PFSK-1 (cell line): ENCODE measurements at regions not wholly inside any gene's neighbourhood (a gene's known extent, or its start where the extent isn't known, plus 50 kb on each side); places are given as distances from the start of the nearest gene placed in this dataset.

Experiments
- FOXP2 ChIP-seq: optimal IDR thresholded peaks from 2 replicates; pipeline ENCODE3; 2011; ENCODE audit warnings: borderline replicate concordance, control low read depth, inconsistent platforms; ENCODE audit not compliant: insufficient read depth; ENCODE audit errors: extremely low read length, extremely low read depth
- POLR2AphosphoS5 ChIP-seq: IDR thresholded peaks from 2 replicates; pipeline ENCODE4 v1.6.1; 2012; ENCODE audit warnings: low read depth, mild to moderate bottlenecking, control low read depth, low read length, moderate library complexity
- REST ChIP-seq, 2 experiments: IDR thresholded peaks; 2 replicates each; pipeline versions ENCODE4 v1.6.1 to v1.8.0; 2011 to 2012; ENCODE audit warnings: low read depth in 2 of 2, low read length in 2 of 2, control low read depth in 1 of 2, inconsistent platforms in 1 of 2, mild to moderate bottlenecking in 1 of 2, moderate library complexity in 1 of 2; ENCODE audit not compliant: insufficient read depth in 1 of 2
- SIN3A ChIP-seq: IDR thresholded peaks from 2 replicates; pipeline ENCODE4 v1.6.1; 2012; ENCODE audit warnings: mild to moderate bottlenecking, low read length, moderate library complexity, borderline replicate concordance; ENCODE audit not compliant: insufficient read depth
- TAF1 ChIP-seq: IDR thresholded peaks from 2 replicates; pipeline ENCODE4 v1.6.1; 2012; ENCODE audit warnings: low read length, control low read depth, borderline replicate concordance; ENCODE audit not compliant: insufficient read depth

DNA sequence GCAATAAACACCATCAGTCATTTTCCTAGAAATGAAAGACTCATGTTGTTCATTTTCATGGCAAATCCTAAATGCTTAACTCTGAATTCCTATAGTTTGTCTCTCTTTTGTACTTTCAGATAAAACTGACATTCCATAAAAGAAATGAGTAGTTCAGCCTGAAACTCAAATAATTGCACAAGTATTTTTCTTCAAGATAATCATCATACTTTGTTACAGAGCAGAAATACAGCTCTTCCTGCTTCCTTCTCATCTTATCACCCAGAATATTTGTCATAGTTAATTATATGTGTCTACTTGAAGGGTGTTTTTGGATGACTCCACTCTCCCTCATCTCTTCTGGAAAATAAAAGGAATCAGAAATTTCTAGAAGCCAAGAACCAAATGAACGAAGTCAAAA lies 141.1 kb downstream of the HNMT start:
- TF ChIP-seq POLR2AphosphoS5 (no peak), REST (IDR thresholded peaks at IDR 0.05; ENCODE audit: insufficient read depth in 1 of 2, low read depth in 2 of 2, low read length in 2 of 2) (no peak), TAF1 (no peak), FOXP2 (no peak), SIN3A (no peak)

DNA sequence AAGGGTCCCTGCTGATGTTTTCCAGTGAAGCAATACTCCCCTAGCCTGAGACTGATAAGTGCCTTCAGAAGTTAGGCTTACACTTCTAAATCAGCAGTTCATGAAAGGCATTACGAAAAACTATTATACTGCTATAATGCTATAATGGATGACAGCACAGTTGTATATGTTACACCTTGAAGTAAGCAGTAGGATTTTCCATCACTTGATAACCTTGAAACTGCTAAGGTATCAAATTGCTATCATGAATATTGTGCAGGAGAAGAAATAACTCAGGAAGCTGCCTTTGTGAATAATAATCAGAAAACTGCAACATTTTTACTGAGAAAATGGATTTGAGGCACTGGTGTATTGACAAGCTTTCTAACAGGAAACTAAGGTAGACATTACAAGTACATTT lies 142.3 kb downstream of the HNMT start:
- TF ChIP-seq POLR2AphosphoS5 (no peak), REST (IDR thresholded peaks at IDR 0.05; ENCODE audit: insufficient read depth in 1 of 2, low read depth in 2 of 2, low read length in 2 of 2) (no peak), FOXP2 (no peak), TAF1 (no peak), SIN3A (no peak)

DNA sequence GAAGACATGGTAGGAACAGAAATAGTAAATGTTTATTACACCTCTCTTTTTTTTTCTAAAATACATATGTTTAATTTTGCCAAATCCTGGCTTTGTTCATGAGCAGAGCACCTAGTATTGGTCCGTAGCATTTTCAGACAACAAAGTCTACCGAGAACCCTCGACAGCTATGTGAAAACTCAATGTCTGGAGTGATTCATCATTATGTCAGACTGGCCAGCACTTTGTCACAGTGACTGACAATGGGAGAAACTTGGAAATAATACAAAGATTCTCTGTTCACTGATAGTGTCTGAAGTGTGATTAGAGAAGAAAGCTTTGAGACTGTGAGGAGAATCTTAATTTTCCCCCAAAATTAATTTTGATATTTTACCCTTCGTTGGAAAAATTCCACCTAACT lies 143.0 kb downstream of the HNMT start:
- TF ChIP-seq TAF1 (no peak), POLR2AphosphoS5 (no peak), REST (IDR thresholded peaks at IDR 0.05; ENCODE audit: insufficient read depth in 1 of 2, low read depth in 2 of 2, low read length in 2 of 2) (no peak)

DNA sequence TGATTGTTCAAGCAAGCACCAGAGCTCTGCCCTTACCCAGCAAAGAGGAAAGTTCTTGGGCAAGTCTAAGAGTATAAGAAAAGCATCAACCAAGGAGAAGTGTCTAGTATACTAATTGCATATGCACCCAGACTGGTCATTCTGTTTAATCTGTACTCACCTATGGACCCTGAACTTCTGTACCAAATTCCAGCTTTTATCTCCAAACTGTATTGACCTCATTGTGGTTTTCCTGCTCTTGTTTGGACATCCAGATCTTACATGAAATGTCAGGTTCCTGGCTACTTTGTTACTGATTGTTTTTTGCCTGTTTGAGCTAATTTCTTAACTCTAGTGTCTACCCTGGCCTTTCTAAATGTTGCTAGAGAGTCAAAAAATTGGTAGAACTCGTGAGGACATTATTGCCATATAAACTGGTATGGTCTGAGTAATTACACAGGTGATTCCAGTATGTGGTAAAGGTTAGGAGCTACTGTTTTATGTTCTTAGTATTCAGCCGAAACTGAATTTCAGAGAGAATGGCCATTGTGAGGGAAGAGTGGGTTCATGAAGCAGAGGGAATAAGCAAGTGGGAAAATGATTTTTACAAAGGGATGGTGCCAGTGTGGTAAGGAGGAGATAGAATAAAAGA lies 146.3 kb downstream of the HNMT start:
- TF ChIP-seq TAF1 (no peak), REST (IDR thresholded peaks at IDR 0.05; ENCODE audit: insufficient read depth in 1 of 2, low read depth in 2 of 2, low read length in 2 of 2) (no peak)

- TF ChIP-seq SIN3A = no peak
- TF ChIP-seq REST (IDR thresholded peaks at IDR 0.05; ENCODE audit: insufficient read depth in 1 of 2, low read depth in 2 of 2, low read length in 2 of 2) = no peak
- no peak for TF ChIP-seq POLR2AphosphoS5
- no peak for TF ChIP-seq FOXP2
- no peak for TF ChIP-seq TAF1
Observed at GRCh38 chr2:138112536-138112935, 148.3 kb downstream of the HNMT start.
